Lung (tissue), 11 donors: ENCODE measurements at regions not wholly inside any gene's neighbourhood (a gene's known extent, or its start where the extent isn't known, plus 50 kb on each side); places are given as distances from the start of the nearest gene placed in this dataset.

Source experiments
- ATAC-seq: fragments of 200-7000 bp; cut with Tn5 transposase; one replicate; pipeline ENCODE4 v1.9.1; 2020; ENCODE audit warnings: moderate number of reproducible peaks; ENCODE audit not compliant: insufficient read depth, low FRiP score
- DNase-seq, 3 donors: peaks; one replicate each; pipeline ENCODE4 v3.0.0-alpha.2; 2013 to 2017
- H3K27ac ChIP-seq, 2 donors: one replicate each; pipeline ENCODE4 v1.5.1; 2013; ENCODE audit warnings: mild to moderate bottlenecking in 2 of 2, moderate library complexity in 2 of 2, control low read depth in 1 of 2, inconsistent platforms in 1 of 2, low read depth in 1 of 2, low read length in 1 of 2
- H3K27me3 ChIP-seq, 3 donors: one replicate each; pipeline ENCODE4 v1.5.1; 2013; ENCODE audit warnings: low read length in 2 of 3; ENCODE audit not compliant: control insufficient read depth in 3 of 3, insufficient read depth in 3 of 3
- H3K36me3 ChIP-seq, 4 donors: one replicate each; pipeline ENCODE4 v1.5.1; 2013; ENCODE audit warnings: low read length in 4 of 4, mild to moderate bottlenecking in 1 of 4, moderate library complexity in 1 of 4; ENCODE audit not compliant: control insufficient read depth in 4 of 4, insufficient read depth in 4 of 4
- H3K4me1 ChIP-seq, 5 donors: one replicate each; pipeline ENCODE4 v1.5.1; 2013; ENCODE audit warnings: low read length in 5 of 5, mild to moderate bottlenecking in 2 of 5, moderate library complexity in 1 of 5; ENCODE audit not compliant: control insufficient read depth in 5 of 5, insufficient read depth in 5 of 5
- H3K4me3 ChIP-seq: one replicate; pipeline ENCODE4 v1.5.1; 2013; ENCODE audit warnings: mild to moderate bottlenecking, control low read depth, moderate library complexity
- H3K9ac ChIP-seq, 2 donors: one replicate each; pipeline ENCODE4 v1.5.1; 2013; ENCODE audit warnings: low read length in 2 of 2, control low read depth in 1 of 2; ENCODE audit not compliant: insufficient read depth in 1 of 2
- H3K9me3 ChIP-seq, 4 donors: one replicate each; pipeline ENCODE4 v1.5.1; 2013; ENCODE audit warnings: low read length in 3 of 4, mild to moderate bottlenecking in 1 of 4, moderate library complexity in 1 of 4; ENCODE audit not compliant: control insufficient read depth in 4 of 4, insufficient read depth in 3 of 4
- CTCF ChIP-seq: IDR thresholded peaks from 2 replicates; pipeline ENCODE4 v1.5.1; 2012; ENCODE audit warnings: mild to moderate bottlenecking; ENCODE audit errors: control extremely low read depth, extremely low read depth
- WGBS, 2 donors: extraction: QIAGEN DNeasy Blood & Tissue Kit; methylation state at CpG; one replicate each; pipeline ENCODE4 v1.1.7; 2013; 5-methylcytosine and 5-hydroxymethylcytosine counted together
- donor health status: control.
- donor health status: control.
- donor health status: Bipolar disorder and iron deficiency.
- donor health status: healthy.
- donor health status: DM: yes; HTN: yes; CAD: no.

- WGBS, 2 donors: 75 to 95% methylated on average over 2 of the region's 2 CpGs
- DNase-seq: peak; percentile 13 to 80 (median 78)
- peak; percentile 19 for ATAC-seq
Observed at GRCh38 chr3:110070161-110070916, 733.0 kb upstream of the DPPA4 start.

GRCh38 chr3:110074095-110074494 lies 736.7 kb upstream of the DPPA4 start:
- Histone ChIP-seq H3K4me1 (peaks cover 0 to 4% (median 0%) of the 10 kb centered on the region in 5 donors), H3K27ac (no peak overlapping the region), H3K36me3 (no peaks in the 10 kb centered on the region), H3K9me3 (peaks cover 0 to 2% (median 0%) of the 10 kb centered on the region in 4 donors), H3K27me3 (no peaks in the 10 kb centered on the region), H3K9ac (no peak overlapping the region), H3K4me3 (no peak overlapping the region)
- TF ChIP-seq CTCF: no peak
- DNase-seq (no peak), ATAC-seq (no peak)
- WGBS, 2 donors: 86 to 89% methylated on average over 3 of the region's 3 CpGs

More at GRCh38 chr3:110070161-110070916, 733.0 kb upstream of the DPPA4 start:
- no peak overlapping the region for H3K9ac ChIP-seq
- H3K27me3 ChIP-seq: no peaks in the 10 kb centered on the region
- H3K4me1 ChIP-seq: peaks cover 0 to 4% (median 0%) of the 10 kb centered on the region in 5 donors
- H3K4me3 ChIP-seq: no peak overlapping the region
- no peak for TF ChIP-seq CTCF
- peaks cover 0 to 2% (median 0%) of the 10 kb centered on the region in 4 donors for H3K9me3 ChIP-seq
- no peak overlapping the region for H3K27ac ChIP-seq
- H3K36me3 ChIP-seq: no peaks in the 10 kb centered on the region

GRCh38 chr3:110077093-110077492 lies 739.7 kb upstream of the DPPA4 start:
- ATAC-seq (no peak), DNase-seq (no peak)
- no peak for TF ChIP-seq CTCF
- no peaks in the 10 kb centered on the region for H3K4me1 ChIP-seq
- H3K36me3 ChIP-seq: no peaks in the 10 kb centered on the region
- peaks cover 0 to 1% (median 0%) of the 10 kb centered on the region in 4 donors for H3K9me3 ChIP-seq
- no peaks in the 10 kb centered on the region for H3K27me3 ChIP-seq
- H3K27ac ChIP-seq: no peak overlapping the region
- H3K4me3 ChIP-seq: no peak overlapping the region
- H3K9ac ChIP-seq: no peak overlapping the region
- 73 to 76% methylated on average over 1 of the region's 1 CpG for WGBS, 2 donors
